DND-41 (cell line): ENCODE measurements at regions not wholly inside any gene's neighbourhood (a gene's known extent, or its start where the extent isn't known, plus 50 kb on each side); places are given as distances from the start of the nearest gene placed in this dataset.

Experiments used
- CTCF ChIP-seq: IDR thresholded peaks from 2 replicates; pipeline ENCODE4 v1.5.1; 2012; ENCODE audit warnings: borderline replicate concordance, low read length, moderate library complexity, mild to moderate bottlenecking; ENCODE audit not compliant: poor library complexity, severe bottlenecking; ENCODE audit errors: extremely low read depth
- EZH2 ChIP-seq: IDR thresholded peaks from 3 replicates; pipeline ENCODE4 v1.6.1; 2012; ENCODE audit warnings: borderline replicate concordance, low read depth, mild to moderate bottlenecking, moderate library complexity, low read length, inconsistent platforms; ENCODE audit not compliant: severe bottlenecking

GRCh38 chr12:24427776-24428175 lies 478.3 kb upstream of the SOX5 start:
- TF ChIP-seq CTCF (no peak), EZH2 (no peak)
